Gastrocnemius medialis (tissue), 4 donors: ENCODE measurements at regions not wholly inside any gene's neighbourhood (a gene's known extent, or its start where the extent isn't known, plus 50 kb on each side); places are given as distances from the start of the nearest gene placed in this dataset.
"Not testable (repeated sequence)": the region's sequence is repeated elsewhere in the genome, so short reads cannot be mapped to it uniquely, and the experiment has no call there.

Source experiments
- ATAC-seq, 2 donors: fragments of 150-250 bp; one replicate each; pipeline ENCODE4 v1.9.1; 2016
- DNase-seq, 2 donors: peaks; one replicate each; pipeline ENCODE4 v3.0.0-alpha.2; 2019
- H3K27ac ChIP-seq, 4 donors: fragments of 200-600 bp; sonication (generic); 1 replicate in 1 of 4; 2 replicates in 3 of 4; pipeline ENCODE4 v1.5.1; 2016 to 2018; ENCODE audit warnings: mild to moderate bottlenecking in 2 of 4, moderate library complexity in 1 of 4
- H3K27me3 ChIP-seq, 3 donors: fragments of 200-600 bp; sonication (generic) in 2 of 3; 1 replicate in 1 of 3; 2 replicates in 2 of 3; pipeline versions ENCODE4 v1.5.1 to v1.6.0; 2016 to 2019; ENCODE audit warnings: mild to moderate bottlenecking in 1 of 3, moderate library complexity in 1 of 3
- H3K36me3 ChIP-seq, 2 donors: fragments of 200-600 bp; sonication (generic) in 1 of 2; one replicate each; pipeline ENCODE4 v1.5.1; 2017 to 2018
- H3K4me1 ChIP-seq, 2 donors: fragments of 200-600 bp; sonication (generic) in 1 of 2; one replicate each; pipeline ENCODE4 v1.5.1; 2016 to 2017; ENCODE audit warnings: mild to moderate bottlenecking in 2 of 2
- H3K4me3 ChIP-seq, 4 donors: fragments of 200-600 bp; sonication (generic) in 3 of 4; 1 replicate in 1 of 4; 2 replicates in 3 of 4; pipeline ENCODE4 v1.5.1; 2016 to 2019; ENCODE audit warnings: mild to moderate bottlenecking in 2 of 4
- H3K9me3 ChIP-seq, 3 donors: fragments of 200-600 bp; sonication (generic) in 2 of 3; 1 replicate in 1 of 3; 2 replicates in 2 of 3; pipeline ENCODE4 v1.5.1; 2016 to 2019
- POLR2A ChIP-seq, 2 donors: fragments of 450-650 bp; IDR thresholded peaks; one replicate each; pipeline ENCODE4 v1.6.1; 2017; ENCODE audit warnings: antibody characterized with exemption in 2 of 2, mild to moderate bottlenecking in 2 of 2, moderate library complexity in 2 of 2
- in situ Hi-C, 4 donors: fragments of 200-750 bp; cut with MboI; loops; one replicate each; pipeline versions ENCODE4 v1.15.0 to v1.8.0; 2017; ENCODE audit warnings: low sequenced_read_pairs in 4 of 4
- intact Hi-C: fragments of 100-400 bp; cut with DNase I; formaldehyde crosslinking; loops from one replicate; pipeline ENCODE4 v1.15.1; 2023; ENCODE audit warnings: low total_unique reads
- TF ChIP-seq, protein P1 (sequence below), 5 experiments: fragments of 450-650 bp in 3 of 5; fragments of 200-600 bp in 2 of 5; sonication (generic) in 2 of 5; IDR thresholded peaks in 4 of 5; conservative IDR thresholded peaks in 1 of 5; 1 replicate in 4 of 5; 2 replicates in 1 of 5; pipeline ENCODE4 v1.5.1; 2016 to 2019; ENCODE audit warnings: antibody characterized with exemption in 5 of 5, mild to moderate bottlenecking in 3 of 5, moderate library complexity in 3 of 5

GRCh38 chr6:134636186-134636799 lies 313.6 kb downstream of the ALDH8A1 start:
- in situ Hi-C loops (loop anchor here in 2 of 4 donors (25.0 kb wide), 1 partner anchor 176 kb away; no protein-coding TSS in a partner anchor), intact Hi-C loops (loop anchor here (10.0 kb wide), 1 partner anchor 291 kb away; no protein-coding TSS in a partner anchor)
- H3K4me3 ChIP-seq: no peak overlapping the region
- ATAC-seq: no peak
- TF ChIP-seq, protein P1, sequence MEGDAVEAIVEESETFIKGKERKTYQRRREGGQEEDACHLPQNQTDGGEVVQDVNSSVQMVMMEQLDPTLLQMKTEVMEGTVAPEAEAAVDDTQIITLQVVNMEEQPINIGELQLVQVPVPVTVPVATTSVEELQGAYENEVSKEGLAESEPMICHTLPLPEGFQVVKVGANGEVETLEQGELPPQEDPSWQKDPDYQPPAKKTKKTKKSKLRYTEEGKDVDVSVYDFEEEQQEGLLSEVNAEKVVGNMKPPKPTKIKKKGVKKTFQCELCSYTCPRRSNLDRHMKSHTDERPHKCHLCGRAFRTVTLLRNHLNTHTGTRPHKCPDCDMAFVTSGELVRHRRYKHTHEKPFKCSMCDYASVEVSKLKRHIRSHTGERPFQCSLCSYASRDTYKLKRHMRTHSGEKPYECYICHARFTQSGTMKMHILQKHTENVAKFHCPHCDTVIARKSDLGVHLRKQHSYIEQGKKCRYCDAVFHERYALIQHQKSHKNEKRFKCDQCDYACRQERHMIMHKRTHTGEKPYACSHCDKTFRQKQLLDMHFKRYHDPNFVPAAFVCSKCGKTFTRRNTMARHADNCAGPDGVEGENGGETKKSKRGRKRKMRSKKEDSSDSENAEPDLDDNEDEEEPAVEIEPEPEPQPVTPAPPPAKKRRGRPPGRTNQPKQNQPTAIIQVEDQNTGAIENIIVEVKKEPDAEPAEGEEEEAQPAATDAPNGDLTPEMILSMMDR (IDR thresholded peaks at IDR 0.05 in 4 of 5, conservative IDR thresholded peaks at IDR 0.05 in 1 of 5): no peak
- no peak for TF ChIP-seq POLR2A (IDR thresholded peaks at IDR 0.05)
- no peak overlapping the region for H3K27ac ChIP-seq
- H3K36me3 ChIP-seq: no peaks in the 10 kb centered on the region
- H3K27me3 ChIP-seq: no peaks in the 10 kb centered on the region
- DNase-seq: no peak
- no peaks in the 10 kb centered on the region for H3K9me3 ChIP-seq
- H3K4me1 ChIP-seq: peaks cover 7 to 14% of the 10 kb centered on the region in 2 donors

- Histone ChIP-seq H3K36me3 (no peaks in the 10 kb centered on the region), H3K4me3 (no peak overlapping the region), H3K27me3 (no peaks in the 10 kb centered on the region), H3K4me1 (peaks cover 0 to 13% of the 10 kb centered on the region in 2 donors), H3K9me3 (no peaks in the 10 kb centered on the region), H3K27ac (no peak overlapping the region)
- TF ChIP-seq POLR2A (IDR thresholded peaks at IDR 0.05): no peak
- TF ChIP-seq, protein P1 (IDR thresholded peaks at IDR 0.05 in 4 of 5, conservative IDR thresholded peaks at IDR 0.05 in 1 of 5): no peak
- ATAC-seq (no peak), DNase-seq (no peak)
- in situ Hi-C loops (loop anchor here in 2 of 4 donors (25.0 kb wide), 1 partner anchor 177 kb away; no protein-coding TSS in a partner anchor), intact Hi-C loops (loop anchor here (10.0 kb wide), 1 partner anchor 290 kb away; no protein-coding TSS in a partner anchor)
Observed at GRCh38 chr6:134634966-134635365, 314.9 kb downstream of the ALDH8A1 start.

DNA sequence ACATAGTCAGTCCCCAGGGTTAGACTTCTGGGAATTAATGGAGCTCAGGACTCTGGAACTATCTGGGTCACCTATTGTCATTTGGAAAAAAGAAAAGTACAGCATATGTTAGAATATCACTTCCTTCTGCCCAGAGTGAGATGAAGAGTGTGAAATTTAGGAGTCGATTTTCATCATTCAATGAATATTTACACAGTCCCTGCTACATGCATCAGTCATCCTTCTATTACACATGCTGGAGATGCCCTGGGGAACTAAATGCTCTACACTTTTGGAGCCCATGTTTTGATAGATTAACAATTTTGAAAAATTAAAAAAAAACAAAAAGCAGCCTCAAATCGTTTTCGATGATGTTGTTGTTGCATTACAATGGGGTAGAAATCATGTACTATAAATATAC lies 315.4 kb downstream of the ALDH8A1 start:
- TF ChIP-seq POLR2A (IDR thresholded peaks at IDR 0.05): no peak
- TF ChIP-seq, protein P1 (IDR thresholded peaks at IDR 0.05 in 4 of 5, conservative IDR thresholded peaks at IDR 0.05 in 1 of 5): no peak
- Histone ChIP-seq H3K27me3 (no peaks in the 10 kb centered on the region), H3K36me3 (no peaks in the 10 kb centered on the region), H3K4me1 (peaks cover 0 to 14% of the 10 kb centered on the region in 2 donors), H3K9me3 (no peaks in the 10 kb centered on the region), H3K4me3 (no peak overlapping the region), H3K27ac (no peak overlapping the region)
- intact Hi-C loops: loop anchor here (10.0 kb wide), 1 partner anchor 290 kb away; no protein-coding TSS in a partner anchor
- ATAC-seq (no peak), DNase-seq (no peak)
- in situ Hi-C loops: loop anchor here in 2 of 4 donors (25.0 kb wide), 1 partner anchor 178 kb away; no protein-coding TSS in a partner anchor

DNA sequence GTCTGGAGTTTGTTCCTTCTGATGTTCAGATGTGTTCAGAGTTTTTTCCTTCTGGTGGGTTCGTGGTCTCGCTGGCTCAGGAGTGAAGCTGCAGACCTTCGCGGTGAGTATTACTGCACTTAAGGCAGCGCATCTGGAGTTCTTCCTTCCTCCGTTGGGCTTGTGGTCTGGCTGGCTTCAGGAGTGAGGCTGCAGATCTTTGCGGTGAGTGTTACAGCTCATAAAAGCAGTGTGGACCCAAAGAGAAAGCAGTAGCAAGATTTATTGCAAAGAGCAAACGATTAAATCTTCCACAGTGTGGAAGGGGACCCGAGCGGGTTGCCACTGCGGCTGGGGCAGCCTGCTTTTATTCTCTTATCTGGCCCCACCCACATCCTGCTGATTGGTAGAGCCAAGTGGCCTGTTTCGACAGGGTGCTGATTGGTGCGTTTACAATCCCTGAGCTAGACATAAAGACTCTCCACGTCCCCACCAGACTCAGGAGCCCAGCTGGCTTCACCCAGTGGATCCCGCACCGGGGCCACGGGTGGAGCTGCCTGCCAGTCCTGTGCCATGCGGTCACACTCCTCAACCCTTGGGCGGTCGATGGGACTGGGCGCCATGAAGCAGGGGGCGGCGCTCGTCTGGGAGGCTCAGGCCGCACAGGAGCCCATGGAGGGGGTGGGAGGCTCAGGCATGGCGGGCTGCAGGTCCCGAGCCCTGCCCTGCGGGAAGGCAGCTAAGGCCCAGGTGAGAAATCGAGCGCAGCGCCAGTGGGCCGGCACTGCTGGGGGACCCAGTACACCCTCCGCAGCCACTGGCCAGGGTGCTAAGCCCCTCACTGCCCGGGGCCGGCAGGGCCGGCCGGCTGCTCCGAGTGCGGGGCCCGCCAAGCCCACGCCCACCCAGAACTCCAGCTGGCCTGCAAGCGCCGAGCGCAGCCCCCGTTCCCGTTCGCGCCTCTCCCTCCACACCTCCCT lies 315.3 kb upstream of the SGK1 start:
- in situ Hi-C loops (loop anchor here in 2 of 4 donors (25.0 kb wide), 1 partner anchor 179 kb away; no protein-coding TSS in a partner anchor), intact Hi-C loops (loop anchor here (10.0 kb wide), 1 partner anchor 288 kb away; no protein-coding TSS in a partner anchor)
- not testable (repeated sequence) for H3K27ac ChIP-seq, ATAC-seq, DNase-seq, H3K4me3 ChIP-seq, H3K27me3 ChIP-seq, H3K36me3 ChIP-seq, H3K9me3 ChIP-seq
- H3K4me1 ChIP-seq: peaks cover 0 to 14% of the 10 kb centered on the region in 2 donors
